Glutamatergic neuron (in vitro differentiated cells): ENCODE measurements at regions not wholly inside any gene's neighbourhood (a gene's known extent, or its start where the extent isn't known, plus 50 kb on each side); places are given as distances from the start of the nearest gene placed in this dataset.
A peak's percentile ranks its signal among the peaks of the same experiment; 100 is the strongest.

Experiments
- DNase-seq: peaks from one replicate; pipeline ENCODE4 v3.0.0; 2022
- H3K27ac Mint-ChIP-seq: one replicate; pipeline ENCODE4 v1.8.0; 2020; ENCODE audit warnings: mild to moderate bottlenecking, mixed read lengths, inconsistent platforms; ENCODE audit not compliant: unreplicated experiment
- H3K27me3 Mint-ChIP-seq: one replicate; pipeline ENCODE4 v1.8.0; 2020; ENCODE audit warnings: mild to moderate bottlenecking, moderate library complexity, mixed read lengths, inconsistent platforms; ENCODE audit not compliant: unreplicated experiment
- H3K36me3 Mint-ChIP-seq: one replicate; pipeline ENCODE4 v1.8.0; 2020; ENCODE audit warnings: mild to moderate bottlenecking, mixed read lengths, inconsistent platforms; ENCODE audit not compliant: unreplicated experiment
- H3K4me1 Mint-ChIP-seq: one replicate; pipeline ENCODE4 v1.8.0; 2020; ENCODE audit warnings: mild to moderate bottlenecking, low read depth, mixed read lengths, inconsistent platforms; ENCODE audit not compliant: unreplicated experiment
- H3K4me3 Mint-ChIP-seq: one replicate; pipeline ENCODE4 v1.8.0; 2020; ENCODE audit warnings: mild to moderate bottlenecking, mixed read lengths, inconsistent platforms; ENCODE audit not compliant: unreplicated experiment
- H3K9me3 Mint-ChIP-seq: one replicate; pipeline ENCODE4 v1.8.0; 2020; ENCODE audit warnings: mild to moderate bottlenecking, moderate library complexity, mixed read lengths, inconsistent platforms; ENCODE audit not compliant: unreplicated experiment
- TF ChIP-seq, protein P1 (sequence below): fragments of 200-600 bp; sonication (generic); IDR thresholded peaks from one replicate; pipeline ENCODE4 v1.5.0; 2021; ENCODE audit not compliant: partially characterized antibody, unreplicated experiment

DNA sequence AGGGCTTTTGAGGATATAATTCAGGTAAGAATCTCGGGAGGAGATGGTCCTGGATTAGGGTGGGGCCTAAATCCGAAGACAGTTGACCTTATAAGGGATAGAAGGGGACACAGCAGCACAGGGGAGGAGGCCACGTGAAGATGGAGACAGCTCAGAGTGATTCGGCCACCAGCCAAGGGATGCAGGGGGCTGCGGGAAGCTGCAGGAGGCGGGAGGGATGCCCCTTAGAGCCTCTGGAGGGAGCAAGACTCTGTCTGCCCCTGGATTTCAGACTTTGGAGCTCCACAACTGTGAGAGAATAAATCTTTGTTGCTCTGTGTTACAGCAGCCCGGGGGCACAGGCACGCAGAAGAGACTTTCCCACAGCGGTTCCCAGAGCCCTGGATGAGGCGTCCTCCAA is 143.7 kb downstream of the ASB1 start:
- H3K9me3 Mint-ChIP-seq, result no peaks in the 10 kb centered on the region
- no peaks in the 10 kb centered on the region for H3K4me1 Mint-ChIP-seq
- no peak for DNase-seq
- TF ChIP-seq, protein P1, sequence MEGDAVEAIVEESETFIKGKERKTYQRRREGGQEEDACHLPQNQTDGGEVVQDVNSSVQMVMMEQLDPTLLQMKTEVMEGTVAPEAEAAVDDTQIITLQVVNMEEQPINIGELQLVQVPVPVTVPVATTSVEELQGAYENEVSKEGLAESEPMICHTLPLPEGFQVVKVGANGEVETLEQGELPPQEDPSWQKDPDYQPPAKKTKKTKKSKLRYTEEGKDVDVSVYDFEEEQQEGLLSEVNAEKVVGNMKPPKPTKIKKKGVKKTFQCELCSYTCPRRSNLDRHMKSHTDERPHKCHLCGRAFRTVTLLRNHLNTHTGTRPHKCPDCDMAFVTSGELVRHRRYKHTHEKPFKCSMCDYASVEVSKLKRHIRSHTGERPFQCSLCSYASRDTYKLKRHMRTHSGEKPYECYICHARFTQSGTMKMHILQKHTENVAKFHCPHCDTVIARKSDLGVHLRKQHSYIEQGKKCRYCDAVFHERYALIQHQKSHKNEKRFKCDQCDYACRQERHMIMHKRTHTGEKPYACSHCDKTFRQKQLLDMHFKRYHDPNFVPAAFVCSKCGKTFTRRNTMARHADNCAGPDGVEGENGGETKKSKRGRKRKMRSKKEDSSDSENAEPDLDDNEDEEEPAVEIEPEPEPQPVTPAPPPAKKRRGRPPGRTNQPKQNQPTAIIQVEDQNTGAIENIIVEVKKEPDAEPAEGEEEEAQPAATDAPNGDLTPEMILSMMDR, result no peak
- no peak overlapping the region for H3K4me3 Mint-ChIP-seq
- H3K27ac Mint-ChIP-seq, result no peak overlapping the region
- H3K27me3 Mint-ChIP-seq, result peaks cover 6% of the 10 kb centered on the region
- no peaks in the 10 kb centered on the region for H3K36me3 Mint-ChIP-seq

DNA sequence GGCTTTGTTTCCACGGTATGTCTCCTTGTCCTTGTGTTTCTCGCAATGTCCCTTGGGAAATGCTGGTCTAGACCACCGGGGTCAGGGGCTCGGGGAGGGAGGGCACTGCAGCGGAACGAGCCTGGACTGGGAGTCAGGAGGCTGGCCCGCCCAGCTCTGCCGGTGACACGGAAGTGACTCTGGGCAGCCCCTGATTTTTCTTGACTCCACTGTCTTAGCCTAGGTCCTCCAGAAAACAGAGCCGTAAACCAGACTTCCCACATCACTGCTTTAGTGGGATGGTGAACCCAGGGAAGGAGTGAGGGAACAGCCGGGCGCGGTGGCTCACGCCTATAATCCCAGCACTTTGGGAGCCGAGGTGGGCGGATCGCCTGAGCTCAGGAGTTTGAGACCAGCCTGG is 144.2 kb downstream of the ASB1 start:
- TF ChIP-seq, protein P1, result no peak
- Mint-ChIP-seq H3K27ac (no peak overlapping the region), H3K27me3 (peaks cover 6% of the 10 kb centered on the region), H3K9me3 (no peaks in the 10 kb centered on the region), H3K4me1 (no peaks in the 10 kb centered on the region), H3K4me3 (no peak overlapping the region), H3K36me3 (no peaks in the 10 kb centered on the region)
- DNase-seq, result no peak

DNA sequence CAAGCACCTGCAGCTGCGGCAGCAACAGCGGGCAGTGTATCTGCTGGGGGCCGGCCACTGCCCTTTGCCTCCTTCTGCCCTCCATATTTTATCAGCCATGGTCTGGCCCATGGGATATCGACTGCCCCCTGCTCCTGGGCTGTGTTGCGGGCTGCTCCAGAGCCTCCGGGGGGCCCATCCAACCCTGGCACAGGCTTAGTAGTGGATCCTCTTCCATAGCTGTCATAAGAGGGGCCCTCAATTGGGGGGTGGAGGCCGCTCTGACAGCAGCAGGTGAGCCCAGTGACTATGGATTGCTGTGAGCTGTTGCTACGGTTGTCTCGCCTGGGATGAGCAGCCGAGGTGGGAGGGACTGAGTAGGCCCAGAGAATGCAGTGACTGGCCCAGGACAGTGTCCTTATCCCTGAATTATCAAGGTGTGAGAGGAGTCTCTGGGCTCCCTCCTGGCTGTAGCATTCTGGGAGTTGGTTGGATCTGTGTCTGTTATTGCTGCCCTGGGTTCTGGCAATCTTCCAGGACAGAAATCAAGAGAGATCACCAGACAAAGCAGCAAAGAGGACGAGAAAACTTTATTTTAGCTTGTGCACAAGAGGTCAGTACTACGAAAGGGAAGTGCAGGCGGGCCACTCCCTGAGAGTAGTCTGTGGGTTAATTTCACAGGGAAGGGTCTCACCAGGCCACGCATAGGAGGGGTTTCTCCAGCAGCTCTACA is 145.1 kb downstream of the ASB1 start:
- DNase-seq, result no peak
- no peak overlapping the region for H3K27ac Mint-ChIP-seq
- no peaks in the 10 kb centered on the region for H3K4me1 Mint-ChIP-seq
- no peaks in the 10 kb centered on the region for H3K9me3 Mint-ChIP-seq
- H3K4me3 Mint-ChIP-seq, result no peak overlapping the region
- TF ChIP-seq, protein P1, result no peak
- no peaks in the 10 kb centered on the region for H3K36me3 Mint-ChIP-seq
- H3K27me3 Mint-ChIP-seq, result peaks cover 6% of the 10 kb centered on the region

DNA sequence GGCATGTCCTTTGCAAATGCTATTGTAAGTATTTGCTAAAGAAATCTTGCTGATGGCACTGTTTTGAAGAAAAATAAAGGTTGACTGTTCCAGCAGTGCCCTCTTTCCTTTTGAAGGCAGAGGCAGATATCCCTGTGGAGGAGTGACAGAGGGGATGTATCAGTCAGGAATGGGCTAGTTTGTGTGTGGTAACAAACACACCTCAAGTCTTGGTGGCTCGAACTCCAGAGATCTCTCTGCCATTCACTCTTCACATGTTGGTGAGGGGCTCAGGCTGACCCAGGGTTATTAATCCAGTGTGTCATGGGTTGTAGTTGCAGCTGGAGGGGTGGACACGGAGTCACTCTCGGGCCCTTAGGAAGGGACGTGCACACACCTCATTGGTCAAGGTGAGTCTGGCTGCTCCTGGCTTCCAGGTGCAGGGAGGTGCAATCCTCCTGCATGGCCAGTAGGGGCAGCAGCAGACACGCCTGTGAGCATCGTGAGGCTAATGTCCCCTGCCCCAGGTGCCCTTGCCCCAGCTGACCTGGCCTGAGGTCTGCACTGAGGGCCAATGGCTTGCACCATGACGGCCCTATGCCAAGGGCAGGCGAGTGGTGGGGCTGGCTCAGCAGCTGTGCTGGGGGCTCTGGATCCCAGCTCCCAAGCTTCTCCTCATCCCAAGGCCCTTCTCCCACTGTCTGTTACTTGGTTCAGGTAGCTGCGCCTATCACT is 146.5 kb downstream of the ASB1 start:
- no peaks in the 10 kb centered on the region for H3K9me3 Mint-ChIP-seq
- H3K27me3 Mint-ChIP-seq, result peaks cover 6% of the 10 kb centered on the region
- no peaks in the 10 kb centered on the region for H3K36me3 Mint-ChIP-seq
- H3K4me3 Mint-ChIP-seq, result no peak overlapping the region
- DNase-seq, result no peak
- no peaks in the 10 kb centered on the region for H3K4me1 Mint-ChIP-seq
- TF ChIP-seq, protein P1, result peak; percentile 69
- H3K27ac Mint-ChIP-seq, result no peak overlapping the region

DNA sequence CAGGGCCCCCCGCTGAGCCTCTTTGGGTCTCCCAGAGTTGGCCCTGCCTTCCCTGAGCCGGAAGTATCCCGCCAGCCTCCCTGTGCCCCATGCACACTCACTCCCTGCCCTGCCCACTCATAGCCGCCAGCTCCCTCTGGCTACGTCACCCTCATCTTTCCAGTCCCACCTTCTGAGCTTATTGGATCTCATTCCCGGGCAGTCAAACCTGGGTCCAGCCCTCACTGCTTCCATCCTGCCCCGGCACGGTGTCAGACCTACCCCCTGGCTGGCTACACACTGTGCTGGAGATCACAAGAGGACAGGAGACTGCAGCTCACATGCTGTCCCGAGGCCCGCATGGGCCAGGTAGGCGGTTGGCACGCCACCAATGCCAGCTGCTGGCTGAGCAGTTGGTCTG is 147.2 kb downstream of the ASB1 start:
- no peak for DNase-seq
- no peak overlapping the region for H3K4me3 Mint-ChIP-seq
- H3K36me3 Mint-ChIP-seq, result no peaks in the 10 kb centered on the region
- no peaks in the 10 kb centered on the region for H3K4me1 Mint-ChIP-seq
- H3K27me3 Mint-ChIP-seq, result peaks cover 6% of the 10 kb centered on the region
- no peaks in the 10 kb centered on the region for H3K9me3 Mint-ChIP-seq
- TF ChIP-seq, protein P1, result no peak
- no peak overlapping the region for H3K27ac Mint-ChIP-seq
